HG03378 (cell line): ENCODE measurements at regions not wholly inside any gene's neighbourhood (a gene's known extent, or its start where the extent isn't known, plus 50 kb on each side); places are given as distances from the start of the nearest gene placed in this dataset.

Experiments
- ATAC-seq: cut with Tn5 transposase; IDR thresholded peaks from one replicate; pipeline ENCODE4 v1.9.1; 2021; ENCODE audit warnings: mild to moderate bottlenecking, moderate library complexity; ENCODE audit not compliant: unreplicated experiment

- no peak for ATAC-seq
Observed at GRCh38 chr7:16320099-16320660, 101.2 kb downstream of the CRPPA start.

- no peak for ATAC-seq
Observed at GRCh38 chr7:16318989-16319915, 102.1 kb downstream of the CRPPA start.

GRCh38 chr7:16318463-16318862 is 102.9 kb downstream of the CRPPA start:
- ATAC-seq: no peak

DNA sequence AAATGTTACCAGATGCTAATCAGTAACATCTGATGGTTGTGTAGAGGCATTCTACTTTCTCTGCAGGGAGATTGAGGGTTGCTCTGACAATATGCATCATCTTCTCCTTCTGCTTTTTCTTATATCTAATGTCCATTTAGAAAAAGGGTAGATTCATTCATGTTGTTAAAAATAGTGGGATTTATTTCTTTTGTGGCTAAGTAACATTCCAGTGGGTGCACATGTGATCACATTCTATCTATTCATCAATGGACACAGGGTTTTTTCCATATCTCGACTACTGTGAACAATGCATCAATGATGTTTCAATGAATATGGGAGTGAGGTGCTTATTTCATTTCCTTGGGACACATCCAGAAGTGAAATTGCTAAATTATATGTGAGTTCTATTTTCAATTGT is 103.9 kb downstream of the CRPPA start:
- ATAC-seq: no peak

- ATAC-seq: no peak
Observed at GRCh38 chr7:16315280-16315679, 106.1 kb downstream of the CRPPA start.

DNA sequence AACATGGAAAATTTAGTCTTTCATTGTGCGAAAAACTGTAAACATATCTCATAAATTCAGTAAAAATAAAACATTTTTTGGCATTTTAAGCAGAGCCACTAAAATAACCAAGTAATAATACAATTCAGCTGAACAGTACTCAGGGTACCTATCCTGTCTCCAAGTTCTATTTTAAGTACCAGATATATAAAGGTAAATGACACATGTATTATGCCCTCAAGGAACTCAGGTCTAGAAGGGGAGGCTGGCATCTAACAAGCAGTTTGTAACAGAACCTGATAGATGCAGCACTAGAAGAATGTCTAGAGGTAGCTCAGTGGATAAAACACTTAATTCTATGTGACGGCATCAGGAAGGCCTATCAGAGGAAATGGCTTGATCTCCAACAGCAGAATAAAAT is 112.2 kb downstream of the CRPPA start:
- no peak for ATAC-seq

- no peak for ATAC-seq
Observed at GRCh38 chr7:16301291-16301690, 120.0 kb downstream of the CRPPA start.

DNA sequence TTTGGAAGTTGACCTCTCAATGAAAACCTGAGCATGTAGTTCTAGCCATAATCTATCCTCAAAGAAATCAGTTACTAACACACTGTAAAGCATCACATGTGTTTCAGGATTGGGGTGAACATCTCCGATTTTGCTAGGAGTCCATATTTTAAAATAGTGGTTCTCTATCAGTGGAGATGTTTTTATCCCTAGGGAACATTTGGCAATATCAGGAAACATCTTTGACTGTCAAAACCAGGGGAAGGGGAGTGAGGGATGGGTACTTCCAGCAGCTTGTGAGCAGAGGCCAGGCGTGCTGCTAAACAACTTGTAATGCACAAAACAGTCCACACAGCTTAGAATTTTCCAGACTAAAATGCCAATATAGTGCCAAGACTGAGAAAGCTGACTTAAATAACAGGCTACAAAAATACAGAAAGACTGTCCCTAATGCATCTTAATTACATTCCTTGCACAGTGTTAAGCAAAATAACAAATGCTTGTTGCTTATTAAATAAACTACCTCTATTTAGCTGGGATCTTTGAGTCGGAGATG is 120.9 kb downstream of the CRPPA start:
- no peak for ATAC-seq

- no peak for ATAC-seq
Observed at GRCh38 chr7:16299853-16300252, 121.5 kb downstream of the CRPPA start.

- ATAC-seq: no peak
Observed at GRCh38 chr7:16298221-16298620, 123.1 kb downstream of the CRPPA start.

- ATAC-seq: no peak
Observed at GRCh38 chr7:16295558-16295957, 125.8 kb downstream of the CRPPA start.

DNA sequence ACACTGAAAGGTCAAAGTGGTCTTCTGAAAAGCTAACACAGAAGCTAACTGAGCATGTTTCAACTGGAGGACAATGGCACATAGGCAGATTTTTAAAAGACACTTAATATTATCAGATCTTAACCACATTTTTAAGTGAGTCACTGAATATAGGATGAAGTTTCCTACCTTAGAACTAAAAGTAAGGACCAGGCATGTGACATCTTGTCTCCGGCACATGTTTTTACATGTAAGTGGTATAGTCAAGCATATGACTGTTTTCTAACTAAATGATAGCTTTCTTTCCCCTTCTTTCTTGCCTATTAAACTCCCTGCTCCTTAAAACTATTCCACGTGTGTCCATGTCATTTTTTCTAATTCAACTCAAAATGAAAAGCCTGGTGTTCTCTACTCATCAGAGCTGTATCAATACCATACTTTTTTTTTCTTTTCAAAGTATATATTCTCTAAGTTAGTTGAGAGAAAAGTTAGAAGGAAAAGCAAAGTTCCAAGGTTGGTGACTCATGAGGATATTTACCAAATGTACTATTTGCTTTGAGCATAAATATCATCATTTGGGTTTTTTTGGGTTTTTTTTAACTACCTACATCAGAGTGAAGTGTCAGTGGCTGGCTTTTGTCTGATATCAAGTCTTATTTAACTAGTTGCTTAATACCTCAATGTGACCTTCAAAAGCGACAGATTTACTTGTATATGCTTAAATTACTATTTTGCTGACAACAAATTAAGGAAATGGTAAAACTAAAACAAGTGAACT is 127.5 kb downstream of the CRPPA start:
- ATAC-seq: no peak

- no peak for ATAC-seq
Observed at GRCh38 chr7:16284581-16284980, 136.8 kb downstream of the CRPPA start.

GRCh38 chr7:16278167-16278787 is 143.1 kb downstream of the CRPPA start:
- no peak for ATAC-seq

- no peak for ATAC-seq
Observed at GRCh38 chr7:16271990-16272665, 149.2 kb downstream of the CRPPA start.

- no peak for ATAC-seq
Observed at GRCh38 chr7:16271355-16271915, 149.9 kb downstream of the CRPPA start.

DNA sequence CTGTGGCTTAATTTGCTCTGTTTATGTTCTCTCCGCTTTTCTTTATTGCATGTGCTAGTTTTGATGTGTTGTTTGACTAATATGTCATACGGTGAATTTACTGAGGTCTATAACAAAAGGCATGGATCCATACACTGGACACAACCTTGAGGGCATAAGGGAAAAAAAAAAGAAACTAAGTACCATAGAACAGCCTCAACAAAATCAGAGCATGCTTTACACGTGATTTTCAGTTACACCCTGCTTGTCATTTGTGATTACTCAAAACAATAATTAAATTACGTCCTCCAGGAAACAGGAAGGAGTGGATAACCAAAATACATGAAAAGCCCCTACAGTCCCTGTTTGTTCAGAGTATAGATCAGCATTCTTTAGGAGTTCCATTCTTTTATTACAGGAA is 150.5 kb downstream of the CRPPA start:
- no peak for ATAC-seq

GRCh38 chr7:16268821-16269768 is 152.2 kb downstream of the CRPPA start:
- ATAC-seq: no peak
